ENCODE measurements at regions not wholly inside any gene's neighbourhood (a gene's known extent, or its start where the extent isn't known, plus 50 kb on each side); places are given as distances from the start of the nearest gene placed in this dataset.

GRCh38 chr11:8760896-8761295 lies 78.3 kb downstream of the RPL27A start:
- no peak overlapping the region for H3K4me3 ChIP-seq (ENCODE audit: low read depth, low read length)
- peak; percentile 59 for DNase-seq (ENCODE audit: low read depth)
- TF ChIP-seq CTCF (IDR thresholded peaks at IDR 0.05; ENCODE audit: insufficient read depth, low read length), result no peak

GRCh38 chr11:8763070-8763685 lies 80.6 kb downstream of the RPL27A start:
- H3K4me3 ChIP-seq (ENCODE audit: low read depth, low read length), result no peak overlapping the region
- DNase-seq (ENCODE audit: low read depth), result no peak
- TF ChIP-seq CTCF (IDR thresholded peaks at IDR 0.05; ENCODE audit: insufficient read depth, low read length), result no peak

- DNase-seq (ENCODE audit: low read depth), result peak; percentile 61
- no peak for TF ChIP-seq CTCF (IDR thresholded peaks at IDR 0.05; ENCODE audit: insufficient read depth, low read length)
- no peak overlapping the region for H3K4me3 ChIP-seq (ENCODE audit: low read depth, low read length)
Measured at GRCh38 chr11:8765294-8765693, 82.7 kb downstream of the RPL27A start.

- no peak overlapping the region for H3K4me3 ChIP-seq (ENCODE audit: low read depth, low read length)
- no peak for DNase-seq (ENCODE audit: low read depth)
- TF ChIP-seq CTCF (IDR thresholded peaks at IDR 0.05; ENCODE audit: insufficient read depth, low read length), result no peak
Measured at GRCh38 chr11:8766043-8766987, 83.7 kb downstream of the RPL27A start.

GRCh38 chr11:8766988-8767374 lies 84.4 kb downstream of the RPL27A start:
- DNase-seq (ENCODE audit: low read depth), result no peak
- H3K4me3 ChIP-seq (ENCODE audit: low read depth, low read length), result no peak overlapping the region
- no peak for TF ChIP-seq CTCF (IDR thresholded peaks at IDR 0.05; ENCODE audit: insufficient read depth, low read length)

- H3K4me3 ChIP-seq (ENCODE audit: low read depth, low read length), result no peak overlapping the region
- DNase-seq (ENCODE audit: low read depth), result no peak
- TF ChIP-seq CTCF (IDR thresholded peaks at IDR 0.05; ENCODE audit: insufficient read depth, low read length), result no peak
Measured at GRCh38 chr11:8767466-8768142, 85.0 kb downstream of the RPL27A start.
